ENCODE measurements at regions not wholly inside any gene's neighbourhood (a gene's known extent, or its start where the extent isn't known, plus 50 kb on each side); places are given as distances from the start of the nearest gene placed in this dataset.
A peak's percentile ranks its signal among the peaks of the same experiment; 100 is the strongest.
"Not testable (repeated sequence)": the region's sequence is repeated elsewhere in the genome, so short reads cannot be mapped to it uniquely, and the experiment has no call there.

GRCh38 chr12:25684070-25684469 lies 131.0 kb upstream of the LMNTD1 start:
- no peak for DNase-seq

- DNase-seq, result no peak
Observed at GRCh38 chr12:25686351-25686750, 133.3 kb upstream of the LMNTD1 start.

- no peak for DNase-seq
Observed at GRCh38 chr12:25687226-25687625, 134.1 kb upstream of the LMNTD1 start.

- not testable (repeated sequence) for DNase-seq
Observed at GRCh38 chr12:25688851-25689250, 135.8 kb upstream of the LMNTD1 start.

GRCh38 chr12:25689996-25690501 lies 137.0 kb upstream of the LMNTD1 start:
- DNase-seq, result no peak

- no peak for DNase-seq
Observed at GRCh38 chr12:25690996-25691864, 138.1 kb upstream of the LMNTD1 start.

- no peak for DNase-seq
Observed at GRCh38 chr12:25691865-25692114, 138.7 kb upstream of the LMNTD1 start.

- DNase-seq, result peak; percentile 61
Observed at GRCh38 chr12:25692115-25693035, 139.3 kb upstream of the LMNTD1 start.

GRCh38 chr12:25694072-25694471 lies 141.0 kb upstream of the LMNTD1 start:
- DNase-seq, result no peak

- peak; percentile 37 for DNase-seq
Observed at GRCh38 chr12:25695574-25695973, 142.5 kb upstream of the LMNTD1 start.

GRCh38 chr12:25698772-25699171 lies 145.7 kb upstream of the LMNTD1 start:
- no peak for DNase-seq

GRCh38 chr12:25699454-25699853 lies 146.4 kb upstream of the LMNTD1 start:
- DNase-seq, result no peak

- DNase-seq, result no peak
Observed at GRCh38 chr12:25701290-25701689, 148.2 kb upstream of the LMNTD1 start.

- no peak for DNase-seq
Observed at GRCh38 chr12:25702553-25702952, 149.5 kb upstream of the LMNTD1 start.

- DNase-seq, result no peak
Observed at GRCh38 chr12:25705261-25705660, 152.2 kb upstream of the LMNTD1 start.

GRCh38 chr12:25706646-25707045 lies 153.6 kb upstream of the LMNTD1 start:
- not testable (repeated sequence) for DNase-seq

GRCh38 chr12:25707056-25707455 lies 154.0 kb upstream of the LMNTD1 start:
- DNase-seq, result no peak

GRCh38 chr12:25708661-25709060 lies 155.6 kb upstream of the LMNTD1 start:
- DNase-seq, result no peak

- no peak for DNase-seq
Observed at GRCh38 chr12:25710128-25710527, 157.0 kb upstream of the LMNTD1 start.

- not testable (repeated sequence) for DNase-seq
Observed at GRCh38 chr12:25710938-25711605, 158.0 kb upstream of the LMNTD1 start.

GRCh38 chr12:25712169-25712568 lies 159.1 kb upstream of the LMNTD1 start:
- no peak for DNase-seq

GRCh38 chr12:25713264-25713663 lies 160.2 kb upstream of the LMNTD1 start:
- no peak for DNase-seq

Data from left kidney (tissue), 1 donor.